H9 (cell line): ENCODE measurements at regions not wholly inside any gene's neighbourhood (a gene's known extent, or its start where the extent isn't known, plus 50 kb on each side); places are given as distances from the start of the nearest gene placed in this dataset.

ENCODE experiments used
- DNase-seq: peaks from one replicate; pipeline ENCODE4 v3.0.0-alpha.2; 2017
- H2AFZ ChIP-seq: one replicate; pipeline ENCODE4 v1.6.1; 2013; ENCODE audit warnings: mild to moderate bottlenecking, low read length, control low read depth, moderate library complexity
- H2AK5ac ChIP-seq: 2 replicates; pipeline ENCODE4 v1.6.1; 2013; ENCODE audit warnings: low read length, control low read depth, mixed read lengths; ENCODE audit not compliant: insufficient read length
- H2BK120ac ChIP-seq: one replicate; pipeline ENCODE4 v1.6.1; 2013; ENCODE audit warnings: low read depth, mild to moderate bottlenecking, low read length, control low read depth, inconsistent platforms; ENCODE audit not compliant: poor library complexity, severe bottlenecking
- H2BK12ac ChIP-seq: 2 replicates; pipeline ENCODE4 v1.6.1; 2013; ENCODE audit warnings: low read length, control low read depth, mixed read lengths, low read depth; ENCODE audit not compliant: insufficient read length
- H2BK15ac ChIP-seq: 2 replicates; pipeline ENCODE4 v1.6.1; 2013; ENCODE audit warnings: low read depth, low read length, control low read depth
- H2BK20ac ChIP-seq: one replicate; pipeline ENCODE4 v1.6.1; 2013; ENCODE audit warnings: low read depth, mild to moderate bottlenecking, low read length, control low read depth, inconsistent platforms; ENCODE audit not compliant: poor library complexity, severe bottlenecking
- H2BK5ac ChIP-seq: 2 replicates; pipeline ENCODE4 v1.6.1; 2013; ENCODE audit warnings: low read length, control low read depth, mixed read lengths; ENCODE audit not compliant: insufficient read length
- H3K14ac ChIP-seq: 2 replicates; pipeline ENCODE4 v1.6.1; 2013; ENCODE audit warnings: low read length, control low read depth; ENCODE audit not compliant: insufficient read depth
- H3K18ac ChIP-seq: 2 replicates; pipeline ENCODE4 v1.6.1; 2013; ENCODE audit warnings: low read depth, mild to moderate bottlenecking, mixed read lengths, low read length, control low read depth; ENCODE audit not compliant: insufficient read length
- H3K23ac ChIP-seq: 2 replicates; pipeline ENCODE4 v1.6.1; 2013; ENCODE audit warnings: low read length, control low read depth, mixed read lengths, low read depth; ENCODE audit not compliant: insufficient read length
- H3K23me2 ChIP-seq: 2 replicates; pipeline ENCODE4 v1.6.1; 2013; ENCODE audit warnings: low read depth, mild to moderate bottlenecking, mixed read lengths, low read length, control low read depth; ENCODE audit not compliant: insufficient read length, poor library complexity, severe bottlenecking
- H3K27ac ChIP-seq: 2 replicates; pipeline ENCODE4 v1.5.1; 2013; ENCODE audit warnings: low read length, control low read depth, mixed read lengths, low read depth; ENCODE audit not compliant: insufficient read length
- H3K27me3 ChIP-seq: 2 replicates; pipeline ENCODE4 v1.6.1; 2013; ENCODE audit warnings: low read length, control low read depth, inconsistent platforms; ENCODE audit not compliant: insufficient read depth
- H3K4ac ChIP-seq: 2 replicates; pipeline ENCODE4 v1.6.1; 2013; ENCODE audit warnings: low read depth, mild to moderate bottlenecking, control low read depth, inconsistent platforms, low read length, moderate library complexity
- H3K4me1 ChIP-seq: 2 replicates; pipeline ENCODE4 v1.6.1; 2013; ENCODE audit warnings: low read length, control low read depth, inconsistent platforms; ENCODE audit not compliant: insufficient read depth
- H3K4me2 ChIP-seq: 2 replicates; pipeline ENCODE4 v1.6.1; 2013; ENCODE audit warnings: low read length, control low read depth, mixed read lengths; ENCODE audit not compliant: insufficient read length, insufficient read depth
- H3K56ac ChIP-seq: 2 replicates; pipeline ENCODE4 v1.6.1; 2013; ENCODE audit warnings: low read depth, mild to moderate bottlenecking, mixed read lengths, low read length, control low read depth; ENCODE audit not compliant: insufficient read length
- H3K79me1 ChIP-seq: 2 replicates; pipeline ENCODE4 v1.6.1; 2013; ENCODE audit warnings: low read depth, mild to moderate bottlenecking, moderate library complexity, low read length, control low read depth, inconsistent platforms; ENCODE audit not compliant: insufficient read depth, poor library complexity, severe bottlenecking
- H3K79me2 ChIP-seq: 2 replicates; pipeline ENCODE4 v1.6.1; 2013; ENCODE audit warnings: low read length, control low read depth, inconsistent platforms; ENCODE audit not compliant: insufficient read depth
- H3K9ac ChIP-seq: 2 replicates; pipeline ENCODE4 v1.6.1; 2013; ENCODE audit warnings: low read length, control low read depth, mixed read lengths; ENCODE audit not compliant: insufficient read length; ENCODE audit errors: extremely low read depth
- H3K9me3 ChIP-seq: one replicate; pipeline ENCODE4 v1.6.1; 2013; ENCODE audit warnings: low read depth, low read length, inconsistent platforms; ENCODE audit not compliant: control insufficient read depth
- H3T11ph ChIP-seq: one replicate; pipeline ENCODE4 v1.6.1; 2013; ENCODE audit warnings: mild to moderate bottlenecking, low read length, control low read depth, inconsistent platforms
- H4K20me1 ChIP-seq: one replicate; pipeline ENCODE4 v1.6.1; 2013; ENCODE audit not compliant: control insufficient read depth, insufficient read length, insufficient read depth
- H4K5ac ChIP-seq: 2 replicates; pipeline ENCODE4 v1.6.1; 2013; ENCODE audit warnings: low read depth, mild to moderate bottlenecking, mixed read lengths, low read length, control low read depth; ENCODE audit not compliant: insufficient read length
- H4K8ac ChIP-seq: replicated peaks from 2 replicates; pipeline ENCODE4 v1.6.1; 2013; ENCODE audit warnings: low read length, control low read depth, mixed read lengths, low read depth; ENCODE audit not compliant: insufficient read length
- H4K91ac ChIP-seq: 2 replicates; pipeline ENCODE4 v1.6.1; 2013; ENCODE audit warnings: low read depth, mild to moderate bottlenecking, moderate library complexity, mixed read lengths, low read length, control low read depth; ENCODE audit not compliant: insufficient read length
- H3K27ac Mint-ChIP-seq, 3 experiments: 2 replicates in 2 of 3; 3 replicates in 1 of 3; pipeline ENCODE4 v1.8.0; 2020 to 2021; ENCODE audit warnings: mixed read lengths in 3 of 3, mild to moderate bottlenecking in 1 of 3, moderate library complexity in 1 of 3
- H3K27me3 Mint-ChIP-seq: 2 replicates; pipeline ENCODE4 v1.8.0; 2021; ENCODE audit warnings: low read depth, mild to moderate bottlenecking, moderate library complexity, mixed read lengths
- H3K36me3 Mint-ChIP-seq, 3 experiments: 2 replicates in 2 of 3; 3 replicates in 1 of 3; pipeline ENCODE4 v1.8.0; 2020 to 2021; ENCODE audit warnings: low read depth in 3 of 3, mixed read lengths in 3 of 3; ENCODE audit not compliant: insufficient read depth in 1 of 3
- H3K4me1 Mint-ChIP-seq, 2 experiments: 2 replicates each; pipeline ENCODE4 v1.8.0; 2020; ENCODE audit warnings: mixed read lengths in 2 of 2
- H3K4me3 Mint-ChIP-seq, 2 experiments: 2 replicates in 1 of 2; 3 replicates in 1 of 2; pipeline ENCODE4 v1.8.0; 2020 to 2021; ENCODE audit warnings: mild to moderate bottlenecking in 2 of 2, mixed read lengths in 2 of 2, moderate library complexity in 1 of 2
- H3K9me3 Mint-ChIP-seq, 2 experiments: 2 replicates in 1 of 2; 3 replicates in 1 of 2; pipeline ENCODE4 v1.8.0; 2020; ENCODE audit warnings: mild to moderate bottlenecking in 2 of 2, mixed read lengths in 2 of 2, moderate library complexity in 1 of 2
- WGBS: extraction: QIAGEN DNeasy Blood & Tissue Kit; methylation state at CpG from one replicate; pipeline ENCODE4 v1.1.7; 2013; ENCODE audit warnings: missing lambda C conversion rate, low lambda C conversion rate, mixed read lengths; ENCODE audit not compliant: insufficient read length; ENCODE audit errors: extremely low coverage; 5-methylcytosine and 5-hydroxymethylcytosine counted together
- TF ChIP-seq, protein P1 (sequence below): fragments of 200-600 bp; sonication (generic); conservative IDR thresholded peaks from 3 replicates; pipeline ENCODE4 v1.8.0; 2021; ENCODE audit warnings: antibody characterized with exemption, mild to moderate bottlenecking

DNA sequence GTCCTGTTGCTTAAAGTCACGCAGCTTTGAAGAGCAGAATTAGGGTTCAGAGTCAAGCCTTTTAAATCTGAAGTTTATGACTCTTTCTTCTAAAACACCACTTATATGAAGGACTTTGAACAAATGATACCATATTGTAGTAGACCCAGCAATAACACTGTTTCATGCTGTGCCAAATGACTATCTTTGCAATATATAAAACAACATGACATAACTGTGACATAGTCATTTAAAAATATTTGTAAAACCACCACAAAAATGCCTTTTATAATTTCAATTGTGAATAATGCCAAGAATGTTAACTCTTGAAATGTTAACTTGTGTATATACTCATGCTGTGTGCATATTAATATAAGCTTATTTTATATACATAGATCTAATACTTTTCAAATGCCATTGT, 452.1 kb upstream of the NEGR1 start:
- Mint-ChIP-seq H3K27ac (no peak overlapping the region), H3K9me3 (peaks cover 0 to 7% of the 10 kb centered on the region in 2 experiments; a peak in 3 of 5 replicates), H3K27me3 (no peaks in the 10 kb centered on the region), H3K36me3 (peaks cover 4 to 11% (median 10%) of the 10 kb centered on the region in 3 experiments), H3K4me1 (no peaks in the 10 kb centered on the region), H3K4me3 (no peak overlapping the region)
- no peak overlapping the region for H2BK5ac ChIP-seq
- no peak overlapping the region for H3K27ac ChIP-seq
- H3K18ac ChIP-seq, result no peak overlapping the region
- H3K79me2 ChIP-seq, result no peaks in the 10 kb centered on the region
- no peak overlapping the region for H4K91ac ChIP-seq
- no peak overlapping the region for H3K4ac ChIP-seq
- H4K20me1 ChIP-seq, result no peaks in the 10 kb centered on the region
- no peak overlapping the region for H2AFZ ChIP-seq
- H2AK5ac ChIP-seq, result no peak overlapping the region
- H2BK12ac ChIP-seq, result no peak overlapping the region
- H3T11ph ChIP-seq, result no peak overlapping the region
- TF ChIP-seq, protein P1, sequence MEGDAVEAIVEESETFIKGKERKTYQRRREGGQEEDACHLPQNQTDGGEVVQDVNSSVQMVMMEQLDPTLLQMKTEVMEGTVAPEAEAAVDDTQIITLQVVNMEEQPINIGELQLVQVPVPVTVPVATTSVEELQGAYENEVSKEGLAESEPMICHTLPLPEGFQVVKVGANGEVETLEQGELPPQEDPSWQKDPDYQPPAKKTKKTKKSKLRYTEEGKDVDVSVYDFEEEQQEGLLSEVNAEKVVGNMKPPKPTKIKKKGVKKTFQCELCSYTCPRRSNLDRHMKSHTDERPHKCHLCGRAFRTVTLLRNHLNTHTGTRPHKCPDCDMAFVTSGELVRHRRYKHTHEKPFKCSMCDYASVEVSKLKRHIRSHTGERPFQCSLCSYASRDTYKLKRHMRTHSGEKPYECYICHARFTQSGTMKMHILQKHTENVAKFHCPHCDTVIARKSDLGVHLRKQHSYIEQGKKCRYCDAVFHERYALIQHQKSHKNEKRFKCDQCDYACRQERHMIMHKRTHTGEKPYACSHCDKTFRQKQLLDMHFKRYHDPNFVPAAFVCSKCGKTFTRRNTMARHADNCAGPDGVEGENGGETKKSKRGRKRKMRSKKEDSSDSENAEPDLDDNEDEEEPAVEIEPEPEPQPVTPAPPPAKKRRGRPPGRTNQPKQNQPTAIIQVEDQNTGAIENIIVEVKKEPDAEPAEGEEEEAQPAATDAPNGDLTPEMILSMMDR, result no peak
- no CpG with 5 or more reads among the region's 1 CpG for WGBS
- H3K23ac ChIP-seq, result no peak overlapping the region
- no peak overlapping the region for H4K8ac ChIP-seq
- no peaks in the 10 kb centered on the region for H3K9me3 ChIP-seq
- H2BK20ac ChIP-seq, result no peak overlapping the region
- H3K4me2 ChIP-seq, result no peak overlapping the region
- H2BK15ac ChIP-seq, result no peak overlapping the region
- no peaks in the 10 kb centered on the region for H3K27me3 ChIP-seq
- no peak overlapping the region for H3K9ac ChIP-seq
- H3K4me1 ChIP-seq, result no peaks in the 10 kb centered on the region
- no peak overlapping the region for H3K56ac ChIP-seq
- DNase-seq, result no peak
- H3K14ac ChIP-seq, result no peak overlapping the region
- no peak overlapping the region for H4K5ac ChIP-seq
- H3K23me2 ChIP-seq, result no peaks in the 10 kb centered on the region
- H3K79me1 ChIP-seq, result no peaks in the 10 kb centered on the region
- no peak overlapping the region for H2BK120ac ChIP-seq
